Fibroblast of lung (primary cell): ENCODE measurements at regions not wholly inside any gene's neighbourhood (a gene's known extent, or its start where the extent isn't known, plus 50 kb on each side); places are given as distances from the start of the nearest gene placed in this dataset.
A peak's percentile ranks its signal among the peaks of the same experiment; 100 is the strongest.

Experiments used
- DNase-seq, 2 donors: peaks; one replicate each; pipeline versions ENCODE4 v3.0.0 to v3.0.0-alpha.2; 2010; ENCODE audit warnings: low read depth in 2 of 2
- H2AFZ ChIP-seq: 2 replicates; pipeline ENCODE4 v1.5.1; 2012; ENCODE audit warnings: low read length, control low read depth, inconsistent platforms
- H3K27ac ChIP-seq: 2 replicates; pipeline ENCODE4 v1.5.1; 2011; ENCODE audit warnings: low read length, control low read depth; ENCODE audit not compliant: insufficient read depth
- H3K27me3 ChIP-seq: 2 replicates; pipeline ENCODE4 v1.5.1; 2011; ENCODE audit warnings: mild to moderate bottlenecking, low read length; ENCODE audit not compliant: control insufficient read depth, insufficient read depth
- H3K36me3 ChIP-seq: 2 replicates; pipeline ENCODE4 v1.5.1; 2011; ENCODE audit warnings: low read length; ENCODE audit not compliant: control insufficient read depth, insufficient read depth
- H3K4me1 ChIP-seq: 2 replicates; pipeline ENCODE4 v1.5.1; 2011; ENCODE audit warnings: low read length; ENCODE audit not compliant: control insufficient read depth, insufficient read depth; ENCODE audit errors: extremely low read depth
- H3K4me2 ChIP-seq: 2 replicates; pipeline ENCODE4 v1.5.1; 2011; ENCODE audit warnings: low read length, control low read depth; ENCODE audit not compliant: insufficient read depth; ENCODE audit errors: extremely low read depth
- H3K4me3 ChIP-seq, 4 experiments: fragments of 200-600 bp in 1 of 4; sonication (generic) in 1 of 4; replicated peaks in 1 of 4; 2 replicates each; pipeline ENCODE4 v1.5.1; 2011 to 2016; ENCODE audit warnings: low read length in 4 of 4, low read depth in 3 of 4, mild to moderate bottlenecking in 3 of 4, control low read depth in 2 of 4, inconsistent platforms in 1 of 4, mixed read lengths in 1 of 4; ENCODE audit not compliant: insufficient read depth in 1 of 4; ENCODE audit errors: control extremely low read depth in 1 of 4
- H3K79me2 ChIP-seq: 2 replicates; pipeline ENCODE4 v1.5.1; 2012; ENCODE audit warnings: mild to moderate bottlenecking, low read length, inconsistent platforms; ENCODE audit not compliant: control insufficient read depth, insufficient read depth
- H3K9ac ChIP-seq: 2 replicates; pipeline ENCODE4 v1.5.1; 2011; ENCODE audit warnings: mild to moderate bottlenecking, low read length, control low read depth; ENCODE audit not compliant: insufficient read depth
- H3K9me3 ChIP-seq: 2 replicates; pipeline ENCODE4 v1.5.1; 2012; ENCODE audit warnings: low read depth, low read length; ENCODE audit not compliant: control insufficient read depth, insufficient read depth
- H4K20me1 ChIP-seq: 2 replicates; pipeline ENCODE4 v1.5.1; 2011; ENCODE audit warnings: low read length; ENCODE audit not compliant: control insufficient read depth, insufficient read depth; ENCODE audit errors: extremely low read depth
- EZH2 ChIP-seq: IDR thresholded peaks from 2 replicates; pipeline ENCODE4 v1.5.1; 2012; ENCODE audit warnings: low read length, control low read depth, mild to moderate bottlenecking; ENCODE audit errors: missing control alignments
- TF ChIP-seq, protein P1 (sequence below), 2 donors: IDR thresholded peaks in 1 of 2; conservative IDR thresholded peaks in 1 of 2; 1 replicate in 1 of 2; 2 replicates in 1 of 2; pipeline ENCODE4 v1.5.1; 2011 to 2012; ENCODE audit warnings: low read length in 2 of 2, control low read depth in 1 of 2, inconsistent platforms in 1 of 2, low read depth in 1 of 2, mild to moderate bottlenecking in 1 of 2

DNA sequence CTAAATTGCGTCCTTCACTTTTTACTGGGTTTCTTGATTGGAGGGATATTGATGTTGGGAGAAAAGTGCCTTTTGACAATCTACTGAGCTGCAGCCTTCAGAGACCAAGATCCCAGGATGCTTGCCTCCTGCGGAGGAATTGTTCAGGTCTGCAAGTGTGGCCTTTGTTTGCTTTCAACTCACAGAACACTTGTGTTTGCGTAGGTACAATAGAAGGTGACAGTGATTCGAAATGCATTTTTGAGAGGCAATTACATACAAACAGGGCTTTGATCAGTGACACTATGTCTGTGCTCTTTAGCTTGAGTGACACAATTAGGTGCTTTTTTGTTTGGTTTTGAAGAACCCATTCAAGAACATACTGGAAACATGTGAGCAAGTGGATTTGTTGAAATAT is 600.6 kb downstream of the QKI start:
- Histone ChIP-seq H3K4me3 (no peak overlapping the region), H3K27me3 (no peaks in the 10 kb centered on the region)

DNA sequence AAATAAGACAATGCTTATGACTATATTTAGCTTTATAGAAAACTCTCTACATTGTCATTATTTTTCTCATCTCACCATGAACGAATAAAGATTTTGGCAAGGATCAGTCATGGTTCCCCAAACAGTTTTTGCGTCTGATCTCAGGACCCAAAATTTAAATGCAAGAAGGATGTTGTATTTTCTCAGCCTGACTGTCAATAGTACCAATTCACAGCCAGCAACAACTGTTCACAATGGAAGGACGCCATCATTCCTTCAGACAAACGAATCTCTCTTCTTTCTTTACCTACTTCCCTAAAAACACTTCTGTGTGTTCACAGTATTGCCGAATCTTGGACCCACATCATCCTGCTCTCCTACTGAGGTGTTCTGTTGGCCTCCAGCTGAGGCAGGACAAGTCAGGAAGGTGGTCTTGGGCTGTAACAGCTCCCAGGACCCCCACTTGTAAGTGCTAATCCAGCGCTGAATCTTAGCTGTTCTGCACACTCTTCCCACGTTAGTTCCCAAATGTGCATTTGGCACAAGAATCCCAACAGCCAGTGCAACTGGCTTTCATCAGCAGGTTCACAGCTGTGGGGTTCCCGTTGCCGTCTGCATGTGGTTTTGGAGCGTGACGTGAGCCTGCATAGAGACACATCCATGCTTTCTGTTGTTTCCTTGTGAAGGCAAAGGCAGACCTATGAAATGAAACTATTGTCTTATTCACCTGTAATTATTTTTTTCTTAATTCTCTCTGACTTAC is 600.0 kb downstream of the QKI start:
- H3K4me3 ChIP-seq: no peak overlapping the region
- no peaks in the 10 kb centered on the region for H3K4me1 ChIP-seq
- H4K20me1 ChIP-seq: no peaks in the 10 kb centered on the region
- no peaks in the 10 kb centered on the region for H3K79me2 ChIP-seq
- H3K9me3 ChIP-seq: peaks cover 3% of the 10 kb centered on the region
- H3K9ac ChIP-seq: no peak overlapping the region
- DNase-seq: no peak
- no peaks in the 10 kb centered on the region for H3K27me3 ChIP-seq
- no peak overlapping the region for H3K27ac ChIP-seq
- H2AFZ ChIP-seq: no peak overlapping the region
- TF ChIP-seq EZH2: no peak
- TF ChIP-seq, protein P1, sequence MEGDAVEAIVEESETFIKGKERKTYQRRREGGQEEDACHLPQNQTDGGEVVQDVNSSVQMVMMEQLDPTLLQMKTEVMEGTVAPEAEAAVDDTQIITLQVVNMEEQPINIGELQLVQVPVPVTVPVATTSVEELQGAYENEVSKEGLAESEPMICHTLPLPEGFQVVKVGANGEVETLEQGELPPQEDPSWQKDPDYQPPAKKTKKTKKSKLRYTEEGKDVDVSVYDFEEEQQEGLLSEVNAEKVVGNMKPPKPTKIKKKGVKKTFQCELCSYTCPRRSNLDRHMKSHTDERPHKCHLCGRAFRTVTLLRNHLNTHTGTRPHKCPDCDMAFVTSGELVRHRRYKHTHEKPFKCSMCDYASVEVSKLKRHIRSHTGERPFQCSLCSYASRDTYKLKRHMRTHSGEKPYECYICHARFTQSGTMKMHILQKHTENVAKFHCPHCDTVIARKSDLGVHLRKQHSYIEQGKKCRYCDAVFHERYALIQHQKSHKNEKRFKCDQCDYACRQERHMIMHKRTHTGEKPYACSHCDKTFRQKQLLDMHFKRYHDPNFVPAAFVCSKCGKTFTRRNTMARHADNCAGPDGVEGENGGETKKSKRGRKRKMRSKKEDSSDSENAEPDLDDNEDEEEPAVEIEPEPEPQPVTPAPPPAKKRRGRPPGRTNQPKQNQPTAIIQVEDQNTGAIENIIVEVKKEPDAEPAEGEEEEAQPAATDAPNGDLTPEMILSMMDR (conservative IDR thresholded peaks at IDR 0.05 in 1 of 2, IDR thresholded peaks at IDR 0.05 in 1 of 2; ENCODE audit: low read depth in 1 of 2, low read length in 2 of 2): no peak
- no peak overlapping the region for H3K4me2 ChIP-seq
- H3K36me3 ChIP-seq: no peaks in the 10 kb centered on the region

More for the DNA sequence above, 600.6 kb downstream of the QKI start:
- H3K4me1 ChIP-seq: no peaks in the 10 kb centered on the region
- no peak for DNase-seq
- H3K4me2 ChIP-seq: no peak overlapping the region
- H3K36me3 ChIP-seq: no peaks in the 10 kb centered on the region
- no peaks in the 10 kb centered on the region for H3K79me2 ChIP-seq
- no peak overlapping the region for H3K27ac ChIP-seq
- no peaks in the 10 kb centered on the region for H4K20me1 ChIP-seq
- H2AFZ ChIP-seq: no peak overlapping the region
- H3K9ac ChIP-seq: no peak overlapping the region
- TF ChIP-seq EZH2: no peak
- TF ChIP-seq, protein P1 (conservative IDR thresholded peaks at IDR 0.05 in 1 of 2, IDR thresholded peaks at IDR 0.05 in 1 of 2; ENCODE audit: low read depth in 1 of 2, low read length in 2 of 2): no peak
- H3K9me3 ChIP-seq: peaks cover 3% of the 10 kb centered on the region

DNA sequence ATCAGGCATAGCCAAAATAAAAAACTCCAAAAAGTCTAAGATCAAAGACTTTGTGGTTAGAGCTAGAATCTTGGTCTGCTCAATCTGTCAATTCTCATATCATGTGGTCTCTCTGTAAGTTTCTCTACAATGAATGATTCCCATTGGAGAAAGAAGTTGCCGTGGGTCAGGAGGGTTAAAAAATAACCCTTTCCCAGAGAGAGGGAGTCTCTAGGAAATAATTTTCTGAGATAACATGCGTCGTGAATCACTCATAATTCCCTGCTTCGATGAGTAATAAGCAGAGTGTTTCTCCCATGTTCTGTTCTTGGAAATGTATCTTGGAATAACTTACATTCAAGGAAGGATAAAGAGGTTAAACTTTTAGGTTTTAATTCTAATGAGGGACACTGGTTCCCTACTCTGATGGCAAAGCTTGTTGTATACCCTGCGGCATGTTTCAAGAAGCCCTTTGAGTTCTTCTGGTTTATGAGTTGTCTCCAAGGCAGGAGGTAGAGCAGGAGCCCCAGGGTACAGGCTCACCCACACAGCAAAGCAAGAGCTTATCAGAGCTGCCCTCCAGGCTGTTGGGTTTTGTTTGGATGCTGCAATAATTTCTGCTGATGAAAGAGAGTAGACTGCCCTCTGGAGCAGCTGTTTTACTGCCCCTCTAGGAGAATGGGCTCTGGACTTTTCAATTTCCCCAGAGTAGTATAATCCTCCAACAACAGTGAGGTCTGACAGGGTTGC is 599.1 kb downstream of the QKI start:
- Histone ChIP-seq H3K4me2 (no peak overlapping the region), H3K27ac (no peak overlapping the region), H3K4me3 (no peak overlapping the region), H3K36me3 (no peaks in the 10 kb centered on the region), H2AFZ (no peak overlapping the region), H3K27me3 (no peaks in the 10 kb centered on the region), H3K9ac (no peak overlapping the region), H3K79me2 (no peaks in the 10 kb centered on the region), H4K20me1 (no peaks in the 10 kb centered on the region), H3K4me1 (no peaks in the 10 kb centered on the region), H3K9me3 (peaks cover 3% of the 10 kb centered on the region)
- peak in 1 of 2 donors; percentile 37 for DNase-seq
- TF ChIP-seq EZH2: no peak
- TF ChIP-seq, protein P1 (conservative IDR thresholded peaks at IDR 0.05 in 1 of 2, IDR thresholded peaks at IDR 0.05 in 1 of 2; ENCODE audit: low read depth in 1 of 2, low read length in 2 of 2): no peak
